H1 (cell line): ENCODE measurements at regions not wholly inside any gene's neighbourhood (a gene's known extent, or its start where the extent isn't known, plus 50 kb on each side); places are given as distances from the start of the nearest gene placed in this dataset.

Source experiments
- CTCF ChIA-PET: fragments of 300-600 bp; sonication (Branson Sonifier 250); formaldehyde crosslinking; loops from one replicate; lab custom pipeline; 2021; ENCODE audit not compliant: partially characterized antibody; lab: Charles Lee
- POLR2A ChIA-PET: fragments of 300-600 bp; sonication (Branson Sonifier 250); formaldehyde crosslinking; loops from one replicate; lab custom pipeline; 2021; ENCODE audit warnings: inconsistent platforms; ENCODE audit not compliant: partially characterized antibody; lab: Charles Lee
- DNase-seq, 2 experiments: peaks; one replicate each; pipeline versions ENCODE4 v3.0.0 to v3.0.0-alpha.2; 2010 to 2022; ENCODE audit warnings: low spot score in 2 of 2, low read depth in 1 of 2, mixed read lengths in 1 of 2
- FAIRE-seq: peaks from 2 replicates; lab custom pipeline; 2011; peaks lifted over from hg19 to GRCh38; lab: Jason Lieb, UNC
- H2AFZ ChIP-seq: 2 replicates; pipeline ENCODE4 v1.8.1; 2012; ENCODE audit warnings: low read length, inconsistent platforms
- H2AK5ac ChIP-seq: 2 replicates; pipeline ENCODE4 v1.6.1; 2013; ENCODE audit warnings: low read depth, low read length
- H2BK120ac ChIP-seq: replicated peaks from 2 replicates; pipeline ENCODE3; 2013; ENCODE audit warnings: low read depth, low read length, inconsistent platforms
- H2BK12ac ChIP-seq: 2 replicates; pipeline ENCODE4 v1.6.1; 2013; ENCODE audit warnings: low read depth, low read length
- H2BK15ac ChIP-seq: 2 replicates; pipeline ENCODE4 v1.6.1; 2013; ENCODE audit warnings: low read length
- H2BK20ac ChIP-seq: 2 replicates; pipeline ENCODE4 v1.6.1; 2013; ENCODE audit warnings: low read length
- H2BK5ac ChIP-seq: 2 replicates; pipeline ENCODE4 v1.6.1; 2013; ENCODE audit warnings: low read depth, low read length
- H3K14ac ChIP-seq: 2 replicates; pipeline ENCODE4 v1.6.1; 2013; ENCODE audit warnings: inconsistent platforms; ENCODE audit not compliant: insufficient read length
- H3K18ac ChIP-seq: 2 replicates; pipeline ENCODE4 v1.6.1; 2013; ENCODE audit warnings: low read length; ENCODE audit errors: extremely low read depth
- H3K23ac ChIP-seq: 2 replicates; pipeline ENCODE4 v1.6.1; 2013; ENCODE audit warnings: inconsistent platforms; ENCODE audit not compliant: insufficient read length
- H3K23me2 ChIP-seq: 2 replicates; pipeline ENCODE4 v1.6.1; 2013; ENCODE audit warnings: low read depth, low read length
- H3K27ac ChIP-seq: 2 replicates; pipeline ENCODE4 v1.6.1; 2011; ENCODE audit warnings: low read depth, low read length, inconsistent platforms
- H3K27me3 ChIP-seq, 4 experiments: replicated peaks in 1 of 4; 1 replicate in 1 of 4; 2 replicates in 3 of 4; pipeline versions ENCODE4 v1.6.1 to v1.8.1; 2011 to 2013; ENCODE audit warnings: low read length in 3 of 4, mild to moderate bottlenecking in 3 of 4, inconsistent platforms in 2 of 4, mixed read lengths in 2 of 4, moderate library complexity in 1 of 4; ENCODE audit not compliant: control insufficient read depth in 3 of 4, insufficient read depth in 3 of 4; ENCODE audit errors: extremely low read depth in 1 of 4
- H3K36me3 ChIP-seq, 4 experiments: 2 replicates each; pipeline versions ENCODE4 v1.6.1 to v1.8.1; 2011 to 2013; ENCODE audit warnings: mild to moderate bottlenecking in 4 of 4, low read length in 3 of 4, moderate library complexity in 2 of 4, control low read depth in 1 of 4, inconsistent platforms in 1 of 4; ENCODE audit not compliant: insufficient read depth in 4 of 4, control insufficient read depth in 2 of 4
- H3K4ac ChIP-seq: replicated peaks from 2 replicates; pipeline ENCODE3; 2013; ENCODE audit warnings: low read length, low read depth, mixed read lengths, inconsistent platforms; ENCODE audit not compliant: insufficient read length
- H3K4me1 ChIP-seq, 4 experiments: replicated peaks in 1 of 4; 1 replicate in 1 of 4; 2 replicates in 3 of 4; pipeline versions ENCODE4 v1.6.1 to v1.8.1; 2011 to 2013; ENCODE audit warnings: low read length in 3 of 4, inconsistent platforms in 2 of 4, mixed read lengths in 1 of 4; ENCODE audit not compliant: insufficient read depth in 4 of 4, control insufficient read depth in 3 of 4
- H3K4me2 ChIP-seq, 2 experiments: 2 replicates each; pipeline versions ENCODE4 v1.6.1 to v1.8.1; 2011 to 2013; ENCODE audit warnings: low read depth in 2 of 2, low read length in 2 of 2, control low read depth in 1 of 2, inconsistent platforms in 1 of 2, mild to moderate bottlenecking in 1 of 2; ENCODE audit not compliant: insufficient read depth in 1 of 2
- H3K4me3 ChIP-seq, 4 experiments: fragments of 200-600, 300-600 bp in 1 of 4; sonication (generic), shearing (Covaris generic), sonication (Bioruptor Twin) in 1 of 4; 2 replicates each; pipeline versions ENCODE4 v1.5.1 to v1.8.1; 2011 to 2016; ENCODE audit warnings: low read length in 4 of 4, low read depth in 3 of 4, control low read depth in 2 of 4, inconsistent platforms in 2 of 4, mild to moderate bottlenecking in 2 of 4, mixed read lengths in 1 of 4, moderate library complexity in 1 of 4; ENCODE audit not compliant: insufficient read depth in 2 of 4; ENCODE audit errors: extremely low read depth in 1 of 4
- H3K56ac ChIP-seq: replicated peaks from 2 replicates; pipeline ENCODE3; 2013; ENCODE audit warnings: low read depth, mild to moderate bottlenecking, mixed read lengths, low read length, inconsistent platforms; ENCODE audit not compliant: insufficient read length
- H3K79me1 ChIP-seq: 2 replicates; pipeline ENCODE4 v1.6.1; 2013; ENCODE audit warnings: low read depth, low read length, control low read depth
- H3K79me2 ChIP-seq, 2 experiments: 2 replicates each; pipeline versions ENCODE4 v1.6.1 to v1.8.1; 2012 to 2013; ENCODE audit warnings: low read length in 2 of 2, mild to moderate bottlenecking in 2 of 2, inconsistent platforms in 1 of 2; ENCODE audit not compliant: insufficient read depth in 2 of 2, control insufficient read depth in 1 of 2
- H3K9ac ChIP-seq, 4 experiments: replicated peaks in 1 of 4; 1 replicate in 1 of 4; 2 replicates in 3 of 4; pipeline versions ENCODE4 v1.6.1 to v1.8.1; 2011 to 2013; ENCODE audit warnings: low read depth in 3 of 4, low read length in 3 of 4, control low read depth in 2 of 4, mild to moderate bottlenecking in 2 of 4, moderate library complexity in 2 of 4, inconsistent platforms in 1 of 4; ENCODE audit errors: extremely low read depth in 1 of 4
- H3K9me3 ChIP-seq, 2 experiments: 2 replicates each; pipeline versions ENCODE4 v1.6.1 to v1.8.1; 2012 to 2013; ENCODE audit warnings: mild to moderate bottlenecking in 2 of 2, moderate library complexity in 2 of 2, control low read depth in 1 of 2, inconsistent platforms in 1 of 2, low read depth in 1 of 2, low read length in 1 of 2, mixed read lengths in 1 of 2; ENCODE audit not compliant: insufficient read depth in 2 of 2
- H4K20me1 ChIP-seq, 2 experiments: replicated peaks in 1 of 2; 2 replicates each; pipeline versions ENCODE3 to v1.8.1; 2011 to 2013; ENCODE audit warnings: inconsistent platforms in 2 of 2, low read length in 2 of 2, mild to moderate bottlenecking in 1 of 2; ENCODE audit not compliant: insufficient read depth in 2 of 2, control insufficient read depth in 1 of 2
- H4K5ac ChIP-seq: 2 replicates; pipeline ENCODE4 v1.6.1; 2013; ENCODE audit warnings: low read length, low read depth, mixed read lengths, inconsistent platforms; ENCODE audit not compliant: insufficient read length
- H4K8ac ChIP-seq: 2 replicates; pipeline ENCODE4 v1.8.0; 2013; ENCODE audit warnings: mild to moderate bottlenecking, moderate library complexity, low read length, inconsistent platforms; ENCODE audit not compliant: insufficient read depth; ENCODE audit errors: extremely low read depth
- H4K91ac ChIP-seq: replicated peaks from 2 replicates; pipeline ENCODE3; 2013; ENCODE audit warnings: low read length, mixed read lengths, inconsistent platforms; ENCODE audit not compliant: insufficient read length
- ASH2L ChIP-seq: fragments of 200-600, 300-600 bp; sonication (generic); IDR thresholded peaks from one replicate; pipeline ENCODE4 v1.7.1; 2017; ENCODE audit warnings: low read length
- CTBP2 ChIP-seq: IDR thresholded peaks from 2 replicates; pipeline ENCODE4 v1.7.0; 2011; ENCODE audit warnings: borderline replicate concordance, mild to moderate bottlenecking, moderate library complexity, mixed read lengths, low read length; ENCODE audit not compliant: insufficient read depth, insufficient read length
- HDAC2 ChIP-seq, 2 experiments: fragments of 300-600 bp in 1 of 2; sonication (generic) in 1 of 2; IDR thresholded peaks; 2 replicates each; pipeline ENCODE4 v1.6.1; 2011 to 2012; ENCODE audit warnings: low read depth in 2 of 2, low read length in 2 of 2, mild to moderate bottlenecking in 2 of 2, moderate library complexity in 2 of 2, borderline replicate concordance in 1 of 2, inconsistent platforms in 1 of 2
- JUND ChIP-seq: IDR thresholded peaks from 2 replicates; pipeline ENCODE4 v1.6.1; 2011; ENCODE audit warnings: mild to moderate bottlenecking, improper control_type of control experiment, low read length
- MAFK ChIP-seq: IDR thresholded peaks from 2 replicates; pipeline ENCODE4 v1.6.1; 2012; ENCODE audit warnings: low read depth, mild to moderate bottlenecking, improper control_type of control experiment, low read length
- SIRT6 ChIP-seq: IDR thresholded peaks from one replicate; pipeline ENCODE4 v1.7.1; 2012; ENCODE audit warnings: low read length, inconsistent platforms
- SIX5 ChIP-seq: IDR thresholded peaks from 2 replicates; pipeline ENCODE4 v1.6.1; 2011; ENCODE audit warnings: mild to moderate bottlenecking, low read depth, low read length
- SP2 ChIP-seq: IDR thresholded peaks from 2 replicates; pipeline ENCODE4 v1.6.1; 2012; ENCODE audit warnings: mild to moderate bottlenecking, low read length, inconsistent platforms
- SP4 ChIP-seq: IDR thresholded peaks from 2 replicates; pipeline ENCODE4 v1.6.1; 2012; ENCODE audit warnings: low read length, inconsistent platforms
- WGBS, 2 experiments: shearing (Covaris generic) in 1 of 2; methylation state at CpG; one replicate each; pipeline versions ENCODE4 v1.1.6 to v1.1.7; 2013 to 2015; ENCODE audit warnings: low lambda C conversion rate in 2 of 2, mixed read lengths in 2 of 2, inconsistent platforms in 1 of 2, low coverage in 1 of 2, missing lambda C conversion rate in 1 of 2; ENCODE audit not compliant: insufficient replicate concordance in 2 of 2, insufficient coverage in 1 of 2, insufficient read length in 1 of 2; ENCODE audit errors: extremely low coverage in 1 of 2, missing lambda C conversion rate in 1 of 2; 5-methylcytosine and 5-hydroxymethylcytosine counted together
- TF ChIP-seq, protein P1 (sequence below): IDR thresholded peaks from 2 replicates; pipeline ENCODE4 v1.6.1; 2012; ENCODE audit warnings: inconsistent platforms

DNA sequence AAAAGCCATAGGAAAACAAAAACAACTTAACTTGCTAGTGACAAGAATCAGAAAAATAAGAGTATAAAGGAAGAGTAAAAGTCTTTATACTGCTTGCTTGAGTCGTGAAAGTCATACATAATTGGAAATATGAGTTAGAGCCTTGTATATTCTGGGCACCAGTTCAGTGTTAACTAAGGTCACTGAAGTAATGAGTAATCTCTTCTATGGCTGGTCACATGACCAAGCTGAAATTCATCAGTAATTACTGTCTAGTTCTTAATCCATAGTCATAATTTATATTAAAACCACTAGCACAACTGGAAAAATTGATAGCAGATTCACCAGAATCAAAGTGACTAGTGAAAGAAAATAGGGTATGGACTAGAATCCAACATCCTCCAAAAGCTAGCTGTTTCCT, 84.4 kb upstream of the SLC5A12 start:
- Histone ChIP-seq H3K56ac (no peak overlapping the region), H4K5ac (no peak overlapping the region), H3K23me2 (no peaks in the 10 kb centered on the region), H3K79me1 (no peaks in the 10 kb centered on the region), H3K4me3 (no peak overlapping the region), H2AK5ac (no peak overlapping the region), H3K9ac (no peak overlapping the region), H3K4me2 (no peak overlapping the region), H3K4ac (no peak overlapping the region), H3K18ac (no peak overlapping the region), H2BK5ac (no peak overlapping the region), H3K23ac (no peak overlapping the region), H3K14ac (no peak overlapping the region), H2BK15ac (no peak overlapping the region), H4K91ac (no peak overlapping the region), H2AFZ (no peak overlapping the region), H4K20me1 (no peaks in the 10 kb centered on the region), H2BK20ac (no peak overlapping the region), H3K9me3 (no peaks in the 10 kb centered on the region), H3K4me1 (no peaks in the 10 kb centered on the region), H2BK12ac (no peak overlapping the region), H3K27me3 (no peaks in the 10 kb centered on the region), H3K79me2 (no peaks in the 10 kb centered on the region), H2BK120ac (no peak overlapping the region), H3K36me3 (no peaks in the 10 kb centered on the region), H4K8ac (no peak overlapping the region), H3K27ac (no peak overlapping the region)
- TF ChIP-seq ASH2L, result no peak
- TF ChIP-seq MAFK, result no peak
- TF ChIP-seq SIRT6, result no peak
- no peak for TF ChIP-seq CTBP2
- TF ChIP-seq, protein P1, sequence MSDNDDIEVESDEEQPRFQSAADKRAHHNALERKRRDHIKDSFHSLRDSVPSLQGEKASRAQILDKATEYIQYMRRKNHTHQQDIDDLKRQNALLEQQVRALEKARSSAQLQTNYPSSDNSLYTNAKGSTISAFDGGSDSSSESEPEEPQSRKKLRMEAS, result no peak
- no peak for TF ChIP-seq SIX5
- TF ChIP-seq HDAC2 (IDR thresholded peaks at IDR 0.05; ENCODE audit: borderline replicate concordance in 1 of 2, low read depth in 2 of 2, low read length in 2 of 2), result no peak
- no peak for TF ChIP-seq SP2
- TF ChIP-seq JUND, result no peak
- TF ChIP-seq SP4, result no peak
- DNase-seq, result no peak
- ChIA-PET POLR2A (no interaction called here), CTCF (interaction anchor here (0.6 kb wide), 1 partner anchor 143 kb away, joined by 4 read pairs; no protein-coding TSS in a partner anchor)
- FAIRE-seq, result no peak
- WGBS, 2 experiments, result 100% methylated on average over 1 of the region's 1 CpG; no CpG with 5 or more reads in 1 of the 2 experiments
